WTC11 (cell line): ENCODE measurements at regions not wholly inside any gene's neighbourhood (a gene's known extent, or its start where the extent isn't known, plus 50 kb on each side); places are given as distances from the start of the nearest gene placed in this dataset.

Source experiments
- ATAC-seq: fragments of 200-7000 bp; cut with Tn5 transposase; 2 replicates; pipeline ENCODE4 v1.10.0; 2021; ENCODE audit warnings: mild to moderate bottlenecking, moderate library complexity
- CTCF ChIA-PET: fragments of 300-600 bp; sonication (Branson Sonifier 250); formaldehyde crosslinking; loops from one replicate; lab custom pipeline; 2021; ENCODE audit warnings: antibody characterized with exemption; lab: Charles Lee
- POLR2A ChIA-PET: fragments of 350-600 bp; sonication (Branson Sonifier 250); formaldehyde crosslinking; loops from one replicate; lab custom pipeline; 2021; ENCODE audit warnings: antibody characterized with exemption; lab: Charles Lee
- DNase-seq: peaks from one replicate; pipeline ENCODE4 v3.0.0; 2021; ENCODE audit warnings: low spot score
- H3K27ac Mint-ChIP-seq: 2 replicates; pipeline ENCODE4 v1.8.0; 2021; ENCODE audit warnings: mixed read lengths
- H3K27me3 Mint-ChIP-seq: 2 replicates; pipeline ENCODE4 v1.8.0; 2021; ENCODE audit warnings: low read depth, mild to moderate bottlenecking, moderate library complexity, mixed read lengths
- H3K36me3 Mint-ChIP-seq: 2 replicates; pipeline ENCODE4 v1.8.0; 2021; ENCODE audit warnings: mixed read lengths
- H3K4me1 Mint-ChIP-seq: 2 replicates; pipeline ENCODE4 v1.8.0; 2022; ENCODE audit warnings: mixed read lengths
- H3K4me3 Mint-ChIP-seq: 2 replicates; pipeline ENCODE4 v1.8.0; 2021; ENCODE audit warnings: mild to moderate bottlenecking, moderate library complexity, mixed read lengths
- H3K9me3 Mint-ChIP-seq: 2 replicates; pipeline ENCODE4 v1.8.0; 2021; ENCODE audit warnings: mixed read lengths
- ATF1 ChIP-seq: sonication (generic); formaldehyde crosslinking; IDR thresholded peaks from 2 replicates; pipeline ENCODE4 v1.8.1; 2023; ENCODE audit warnings: mild to moderate bottlenecking, moderate library complexity, missing genetic modification reagents
- ESRRA ChIP-seq: sonication (generic); formaldehyde crosslinking; IDR thresholded peaks from 2 replicates; pipeline ENCODE4 v1.8.1; 2022; ENCODE audit warnings: mild to moderate bottlenecking, missing genetic modification reagents, borderline replicate concordance
- GTF2I ChIP-seq: fragments of 250-450 bp; sonication (Bioruptor Pico); conservative IDR thresholded peaks from 2 replicates; pipeline ENCODE4 v1.4.0; 2021; ENCODE audit warnings: mild to moderate bottlenecking
- MXD4 ChIP-seq: fragments of 250-450 bp; sonication (Bioruptor Pico); IDR thresholded peaks from 2 replicates; pipeline ENCODE4 v1.8.0; 2021; ENCODE audit warnings: mild to moderate bottlenecking, moderate library complexity, borderline replicate concordance
- NFYB ChIP-seq: sonication (generic); formaldehyde crosslinking; conservative IDR thresholded peaks from 2 replicates; pipeline ENCODE4 v1.8.0; 2022; ENCODE audit warnings: low read depth, missing genetic modification reagents
- OVOL2 ChIP-seq: fragments of 250-450 bp; sonication (Bioruptor Pico); IDR thresholded peaks from 2 replicates; pipeline ENCODE4 v1.9.0; 2021; ENCODE audit warnings: mild to moderate bottlenecking, borderline replicate concordance
- RORB ChIP-seq: fragments of 250-450 bp; sonication (Bioruptor Pico); IDR thresholded peaks from 2 replicates; pipeline ENCODE4 v1.9.0; 2021; ENCODE audit warnings: mild to moderate bottlenecking
- TP53 ChIP-seq: sonication (generic); formaldehyde crosslinking; IDR thresholded peaks from 2 replicates; pipeline ENCODE4 v1.8.1; 2023; ENCODE audit warnings: mild to moderate bottlenecking, missing genetic modification reagents
- ZNF396 ChIP-seq: fragments of 250-450 bp; sonication (Bioruptor Pico); IDR thresholded peaks from 2 replicates; pipeline ENCODE4 v1.8.0; 2021; ENCODE audit warnings: mild to moderate bottlenecking, moderate library complexity, borderline replicate concordance
- ZNF671 ChIP-seq: fragments of 250-450 bp; sonication (Bioruptor Pico); IDR thresholded peaks from 2 replicates; pipeline ENCODE4 v1.8.0; 2021; ENCODE audit warnings: mild to moderate bottlenecking
- TF ChIP-seq, protein P1 (sequence below): sonication (generic); formaldehyde crosslinking; IDR thresholded peaks from 2 replicates; pipeline ENCODE4 v1.8.1; 2022; ENCODE audit warnings: missing genetic modification reagents, borderline replicate concordance
- TF ChIP-seq, protein P2 (sequence below): sonication (generic); formaldehyde crosslinking; IDR thresholded peaks from 2 replicates; pipeline ENCODE4 v1.8.0; 2022; ENCODE audit warnings: mild to moderate bottlenecking, missing genetic modification reagents
- TF ChIP-seq, protein P3 (sequence below): fragments of 250-450 bp; sonication (Bioruptor Pico); conservative IDR thresholded peaks from 2 replicates; pipeline ENCODE4 v1.9.0; 2021; ENCODE audit warnings: mild to moderate bottlenecking
- TF ChIP-seq, protein P4 (sequence below): sonication (generic); formaldehyde crosslinking; IDR thresholded peaks from 2 replicates; pipeline ENCODE4 v1.8.0; 2022; ENCODE audit warnings: mild to moderate bottlenecking, missing genetic modification reagents
- TF ChIP-seq, protein P5 (sequence below): sonication (generic); formaldehyde crosslinking; IDR thresholded peaks from 2 replicates; pipeline ENCODE4 v1.8.0; 2023; ENCODE audit warnings: missing genetic modification reagents, mild to moderate bottlenecking, borderline replicate concordance

DNA sequence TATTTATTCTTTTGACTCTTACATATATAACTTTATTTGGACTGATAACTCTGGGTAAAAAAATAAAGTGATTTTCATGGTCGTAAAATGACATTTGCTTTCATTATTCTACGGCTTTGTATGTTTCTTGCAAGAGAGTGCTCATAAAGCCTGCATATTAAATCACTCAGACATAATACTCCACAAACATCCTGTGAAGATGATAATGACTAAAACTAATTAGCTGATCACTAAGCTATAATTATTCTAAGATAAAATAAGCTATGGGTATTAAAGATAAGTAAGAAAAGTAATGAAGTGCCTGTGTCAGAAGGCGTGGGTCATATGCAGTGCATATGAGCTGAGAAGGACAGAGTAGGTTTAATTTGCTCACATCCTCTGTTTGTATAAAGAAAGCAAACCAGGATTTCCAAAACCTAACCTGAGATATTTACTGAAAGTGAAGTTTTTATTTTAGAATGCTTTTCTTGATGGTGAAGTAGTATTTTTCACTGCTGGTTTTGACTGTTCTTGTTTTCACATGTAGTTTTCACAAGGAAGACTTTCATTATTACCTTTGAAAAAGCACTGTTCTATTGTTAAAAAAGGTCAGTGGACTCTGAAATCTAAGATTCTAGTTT, 278.8 kb downstream of the AMY1C start:
- Mint-ChIP-seq H3K4me3 (no peak overlapping the region), H3K4me1 (no peaks in the 10 kb centered on the region), H3K9me3 (no peaks in the 10 kb centered on the region), H3K36me3 (no peaks in the 10 kb centered on the region), H3K27me3 (no peaks in the 10 kb centered on the region; the same call in 1 of the 2 replicates), H3K27ac (no peak overlapping the region)
- TF ChIP-seq ESRRA (CRISPR knock-in tag) (no peak), TP53 (CRISPR knock-in tag) (no peak), ZNF671 (CRISPR knock-in tag) (no peak), MXD4 (CRISPR knock-in tag) (no peak), OVOL2 (CRISPR knock-in tag) (no peak), RORB (no peak), GTF2I (CRISPR knock-in tag) (no peak), NFYB (CRISPR knock-in tag) (no peak), ZNF396 (CRISPR knock-in tag) (no peak), ATF1 (no peak)
- TF ChIP-seq, protein P1, sequence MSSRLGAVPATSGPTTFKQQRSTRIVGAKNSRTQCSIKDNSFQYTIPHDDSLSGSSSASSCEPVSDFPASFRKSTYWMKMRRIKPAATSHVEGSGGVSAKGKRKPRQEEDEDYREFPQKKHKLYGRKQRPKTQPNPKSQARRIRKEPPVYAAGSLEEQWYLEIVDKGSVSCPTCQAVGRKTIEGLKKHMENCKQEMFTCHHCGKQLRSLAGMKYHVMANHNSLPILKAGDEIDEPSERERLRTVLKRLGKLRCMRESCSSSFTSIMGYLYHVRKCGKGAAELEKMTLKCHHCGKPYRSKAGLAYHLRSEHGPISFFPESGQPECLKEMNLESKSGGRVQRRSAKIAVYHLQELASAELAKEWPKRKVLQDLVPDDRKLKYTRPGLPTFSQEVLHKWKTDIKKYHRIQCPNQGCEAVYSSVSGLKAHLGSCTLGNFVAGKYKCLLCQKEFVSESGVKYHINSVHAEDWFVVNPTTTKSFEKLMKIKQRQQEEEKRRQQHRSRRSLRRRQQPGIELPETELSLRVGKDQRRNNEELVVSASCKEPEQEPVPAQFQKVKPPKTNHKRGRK (CRISPR knock-in tag): no peak
- TF ChIP-seq, protein P2, sequence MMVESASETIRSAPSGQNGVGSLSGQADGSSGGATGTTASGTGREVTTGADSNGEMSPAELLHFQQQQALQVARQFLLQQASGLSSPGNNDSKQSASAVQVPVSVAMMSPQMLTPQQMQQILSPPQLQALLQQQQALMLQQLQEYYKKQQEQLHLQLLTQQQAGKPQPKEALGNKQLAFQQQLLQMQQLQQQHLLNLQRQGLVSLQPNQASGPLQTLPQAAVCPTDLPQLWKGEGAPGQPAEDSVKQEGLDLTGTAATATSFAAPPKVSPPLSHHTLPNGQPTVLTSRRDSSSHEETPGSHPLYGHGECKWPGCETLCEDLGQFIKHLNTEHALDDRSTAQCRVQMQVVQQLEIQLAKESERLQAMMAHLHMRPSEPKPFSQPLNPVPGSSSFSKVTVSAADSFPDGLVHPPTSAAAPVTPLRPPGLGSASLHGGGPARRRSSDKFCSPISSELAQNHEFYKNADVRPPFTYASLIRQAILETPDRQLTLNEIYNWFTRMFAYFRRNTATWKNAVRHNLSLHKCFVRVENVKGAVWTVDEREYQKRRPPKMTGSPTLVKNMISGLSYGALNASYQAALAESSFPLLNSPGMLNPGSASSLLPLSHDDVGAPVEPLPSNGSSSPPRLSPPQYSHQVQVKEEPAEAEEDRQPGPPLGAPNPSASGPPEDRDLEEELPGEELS (CRISPR knock-in tag): no peak
- TF ChIP-seq, protein P3, sequence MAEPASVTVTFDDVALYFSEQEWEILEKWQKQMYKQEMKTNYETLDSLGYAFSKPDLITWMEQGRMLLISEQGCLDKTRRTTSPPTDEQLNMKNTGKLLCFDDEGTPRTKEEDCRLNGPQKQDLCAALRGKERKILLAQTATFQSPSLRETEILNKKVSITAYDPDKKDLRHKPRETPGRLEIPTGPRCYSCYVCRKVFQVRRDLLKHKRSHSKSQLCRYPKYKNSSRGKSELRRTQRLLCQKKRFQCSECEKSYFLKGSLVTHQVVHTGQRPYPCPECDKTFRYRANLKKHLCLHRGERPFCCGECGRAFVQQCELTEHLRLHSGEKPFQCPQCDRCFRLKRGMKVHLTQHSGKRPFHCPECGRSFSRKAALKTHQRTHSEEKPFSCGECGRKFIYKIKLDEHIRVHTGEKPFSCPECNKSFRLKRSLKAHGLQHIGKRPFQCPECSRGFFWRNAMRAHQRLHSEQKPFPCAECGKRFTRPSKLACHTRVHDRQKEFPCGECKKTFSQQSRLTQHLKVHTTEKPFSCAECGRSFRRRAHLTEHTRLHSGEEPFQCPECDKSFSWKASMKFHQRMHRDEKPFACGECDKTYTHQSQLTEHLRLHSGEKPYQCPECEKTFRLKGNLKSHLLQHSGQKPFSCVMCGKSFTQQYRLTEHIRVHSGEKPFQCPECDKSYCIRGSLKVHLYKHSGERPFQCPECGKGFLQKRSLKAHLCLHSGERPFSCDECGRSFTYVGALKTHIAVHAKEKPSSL (CRISPR knock-in tag): no peak
- TF ChIP-seq, protein P4, sequence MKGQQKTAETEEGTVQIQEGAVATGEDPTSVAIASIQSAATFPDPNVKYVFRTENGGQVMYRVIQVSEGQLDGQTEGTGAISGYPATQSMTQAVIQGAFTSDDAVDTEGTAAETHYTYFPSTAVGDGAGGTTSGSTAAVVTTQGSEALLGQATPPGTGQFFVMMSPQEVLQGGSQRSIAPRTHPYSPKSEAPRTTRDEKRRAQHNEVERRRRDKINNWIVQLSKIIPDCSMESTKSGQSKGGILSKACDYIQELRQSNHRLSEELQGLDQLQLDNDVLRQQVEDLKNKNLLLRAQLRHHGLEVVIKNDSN (CRISPR knock-in tag): no peak
- TF ChIP-seq, protein P5, sequence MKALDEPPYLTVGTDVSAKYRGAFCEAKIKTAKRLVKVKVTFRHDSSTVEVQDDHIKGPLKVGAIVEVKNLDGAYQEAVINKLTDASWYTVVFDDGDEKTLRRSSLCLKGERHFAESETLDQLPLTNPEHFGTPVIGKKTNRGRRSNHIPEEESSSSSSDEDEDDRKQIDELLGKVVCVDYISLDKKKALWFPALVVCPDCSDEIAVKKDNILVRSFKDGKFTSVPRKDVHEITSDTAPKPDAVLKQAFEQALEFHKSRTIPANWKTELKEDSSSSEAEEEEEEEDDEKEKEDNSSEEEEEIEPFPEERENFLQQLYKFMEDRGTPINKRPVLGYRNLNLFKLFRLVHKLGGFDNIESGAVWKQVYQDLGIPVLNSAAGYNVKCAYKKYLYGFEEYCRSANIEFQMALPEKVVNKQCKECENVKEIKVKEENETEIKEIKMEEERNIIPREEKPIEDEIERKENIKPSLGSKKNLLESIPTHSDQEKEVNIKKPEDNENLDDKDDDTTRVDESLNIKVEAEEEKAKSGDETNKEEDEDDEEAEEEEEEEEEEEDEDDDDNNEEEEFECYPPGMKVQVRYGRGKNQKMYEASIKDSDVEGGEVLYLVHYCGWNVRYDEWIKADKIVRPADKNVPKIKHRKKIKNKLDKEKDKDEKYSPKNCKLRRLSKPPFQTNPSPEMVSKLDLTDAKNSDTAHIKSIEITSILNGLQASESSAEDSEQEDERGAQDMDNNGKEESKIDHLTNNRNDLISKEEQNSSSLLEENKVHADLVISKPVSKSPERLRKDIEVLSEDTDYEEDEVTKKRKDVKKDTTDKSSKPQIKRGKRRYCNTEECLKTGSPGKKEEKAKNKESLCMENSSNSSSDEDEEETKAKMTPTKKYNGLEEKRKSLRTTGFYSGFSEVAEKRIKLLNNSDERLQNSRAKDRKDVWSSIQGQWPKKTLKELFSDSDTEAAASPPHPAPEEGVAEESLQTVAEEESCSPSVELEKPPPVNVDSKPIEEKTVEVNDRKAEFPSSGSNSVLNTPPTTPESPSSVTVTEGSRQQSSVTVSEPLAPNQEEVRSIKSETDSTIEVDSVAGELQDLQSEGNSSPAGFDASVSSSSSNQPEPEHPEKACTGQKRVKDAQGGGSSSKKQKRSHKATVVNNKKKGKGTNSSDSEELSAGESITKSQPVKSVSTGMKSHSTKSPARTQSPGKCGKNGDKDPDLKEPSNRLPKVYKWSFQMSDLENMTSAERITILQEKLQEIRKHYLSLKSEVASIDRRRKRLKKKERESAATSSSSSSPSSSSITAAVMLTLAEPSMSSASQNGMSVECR (CRISPR knock-in tag): no peak
- ChIA-PET CTCF (no interaction called here), POLR2A (no interaction called here)
- DNase-seq (no peak), ATAC-seq (no peak)
